Gastroesophageal sphincter (tissue), 4 donors: ENCODE measurements at regions not wholly inside any gene's neighbourhood (a gene's known extent, or its start where the extent isn't known, plus 50 kb on each side); places are given as distances from the start of the nearest gene placed in this dataset.

Experiments used
- ATAC-seq: fragments of 150-250 bp; one replicate; pipeline ENCODE4 v1.9.1; 2016; ENCODE audit warnings: mild to moderate bottlenecking, moderate library complexity
- H3K27ac ChIP-seq, 4 donors: fragments of 200-600 bp; sonication (generic) in 3 of 4; 1 replicate in 3 of 4; 2 replicates in 1 of 4; pipeline ENCODE4 v1.5.1; 2016 to 2019
- H3K27me3 ChIP-seq: fragments of 200-600 bp; sonication (generic); one replicate; pipeline ENCODE4 v1.5.1; 2019
- H3K36me3 ChIP-seq, 2 donors: fragments of 200-600 bp; sonication (generic); one replicate each; pipeline ENCODE4 v1.5.1; 2019; ENCODE audit warnings: control low read depth in 1 of 2
- H3K4me1 ChIP-seq, 3 donors: fragments of 200-600 bp; sonication (generic); 1 replicate in 2 of 3; 2 replicates in 1 of 3; pipeline ENCODE4 v1.5.1; 2016 to 2019; ENCODE audit warnings: control low read depth in 2 of 3
- H3K4me3 ChIP-seq, 2 donors: fragments of 200-600 bp; sonication (generic); one replicate each; pipeline ENCODE4 v1.5.1; 2019; ENCODE audit warnings: mild to moderate bottlenecking in 1 of 2, moderate library complexity in 1 of 2
- H3K9me3 ChIP-seq, 3 donors: fragments of 200-600 bp; sonication (generic); one replicate each; pipeline ENCODE4 v1.5.1; 2017 to 2019; ENCODE audit warnings: control low read depth in 2 of 3
- EP300 ChIP-seq: sonication (generic); formaldehyde crosslinking; IDR thresholded peaks from one replicate; pipeline ENCODE4 v1.6.1; 2017; ENCODE audit warnings: antibody characterized with exemption, mild to moderate bottlenecking
- POLR2A ChIP-seq, 2 donors: fragments of 450-650 bp; IDR thresholded peaks; one replicate each; pipeline ENCODE4 v1.6.1; 2017; ENCODE audit warnings: antibody characterized with exemption in 2 of 2, mild to moderate bottlenecking in 2 of 2, moderate library complexity in 1 of 2
- POLR2AphosphoS5 ChIP-seq: sonication (generic); formaldehyde crosslinking; IDR thresholded peaks from one replicate; pipeline ENCODE4 v1.6.1; 2017; ENCODE audit warnings: antibody characterized with exemption
- WGBS, 2 donors: methylation state at CpG; one replicate each; pipeline ENCODE4 v1.1.5; 2018; ENCODE audit warnings: low coverage in 1 of 2; 5-methylcytosine and 5-hydroxymethylcytosine counted together
- TF ChIP-seq, protein P1 (sequence below), 4 experiments: fragments of 200-600 bp in 2 of 4; fragments of 450-650 bp in 2 of 4; sonication (generic) in 1 of 4; IDR thresholded peaks; one replicate each; pipeline ENCODE4 v1.5.1; 2017 to 2019; ENCODE audit warnings: antibody characterized with exemption in 4 of 4, mild to moderate bottlenecking in 2 of 4, moderate library complexity in 2 of 4

GRCh38 chr5:98563885-98564653, 209.4 kb upstream of the RGMB start:
- peaks cover 0 to 10% (median 0%) of the 10 kb centered on the region in 3 donors for H3K4me1 ChIP-seq
- no peak for ATAC-seq
- no peaks in the 10 kb centered on the region for H3K27me3 ChIP-seq
- H3K36me3 ChIP-seq, result no peaks in the 10 kb centered on the region
- H3K9me3 ChIP-seq, result no peaks in the 10 kb centered on the region
- no peak overlapping the region for H3K27ac ChIP-seq
- 20 to 42% methylated on average over 2 of the region's 2 CpGs for WGBS, 2 donors
- TF ChIP-seq EP300, result no peak
- H3K4me3 ChIP-seq, result no peak overlapping the region

DNA sequence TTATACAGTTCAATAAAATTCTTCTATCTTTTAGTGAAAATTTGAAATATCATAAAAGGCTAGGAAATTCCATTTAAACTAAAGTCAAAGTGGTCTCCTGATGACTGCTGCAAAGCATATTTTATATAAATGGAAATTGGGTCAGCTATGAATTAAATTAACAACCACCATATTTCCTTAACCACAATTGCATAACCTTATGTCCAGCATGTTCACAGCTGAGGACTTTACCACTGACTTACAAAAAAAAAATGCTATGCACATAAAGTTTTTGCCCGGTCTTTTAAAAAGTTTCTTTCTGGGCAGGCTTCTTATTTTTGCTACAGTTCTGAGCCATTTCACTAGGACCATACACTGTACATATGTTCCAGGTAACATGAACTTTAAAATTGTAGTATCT, 208.6 kb upstream of the RGMB start:
- H3K4me3 ChIP-seq, result no peak overlapping the region
- no peak overlapping the region for H3K27ac ChIP-seq
- no peaks in the 10 kb centered on the region for H3K9me3 ChIP-seq
- no peak for ATAC-seq
- H3K36me3 ChIP-seq, result no peaks in the 10 kb centered on the region
- WGBS, 2 donors, result 88 to 100% methylated on average over 1 of the region's 1 CpG
- H3K27me3 ChIP-seq, result no peaks in the 10 kb centered on the region
- TF ChIP-seq, protein P1, sequence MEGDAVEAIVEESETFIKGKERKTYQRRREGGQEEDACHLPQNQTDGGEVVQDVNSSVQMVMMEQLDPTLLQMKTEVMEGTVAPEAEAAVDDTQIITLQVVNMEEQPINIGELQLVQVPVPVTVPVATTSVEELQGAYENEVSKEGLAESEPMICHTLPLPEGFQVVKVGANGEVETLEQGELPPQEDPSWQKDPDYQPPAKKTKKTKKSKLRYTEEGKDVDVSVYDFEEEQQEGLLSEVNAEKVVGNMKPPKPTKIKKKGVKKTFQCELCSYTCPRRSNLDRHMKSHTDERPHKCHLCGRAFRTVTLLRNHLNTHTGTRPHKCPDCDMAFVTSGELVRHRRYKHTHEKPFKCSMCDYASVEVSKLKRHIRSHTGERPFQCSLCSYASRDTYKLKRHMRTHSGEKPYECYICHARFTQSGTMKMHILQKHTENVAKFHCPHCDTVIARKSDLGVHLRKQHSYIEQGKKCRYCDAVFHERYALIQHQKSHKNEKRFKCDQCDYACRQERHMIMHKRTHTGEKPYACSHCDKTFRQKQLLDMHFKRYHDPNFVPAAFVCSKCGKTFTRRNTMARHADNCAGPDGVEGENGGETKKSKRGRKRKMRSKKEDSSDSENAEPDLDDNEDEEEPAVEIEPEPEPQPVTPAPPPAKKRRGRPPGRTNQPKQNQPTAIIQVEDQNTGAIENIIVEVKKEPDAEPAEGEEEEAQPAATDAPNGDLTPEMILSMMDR (IDR thresholded peaks at IDR 0.05), result no peak
- no peak for TF ChIP-seq POLR2A (IDR thresholded peaks at IDR 0.05)
- TF ChIP-seq EP300, result no peak
- TF ChIP-seq POLR2AphosphoS5, result no peak
- H3K4me1 ChIP-seq, result peaks cover 0 to 10% (median 0%) of the 10 kb centered on the region in 3 donors

DNA sequence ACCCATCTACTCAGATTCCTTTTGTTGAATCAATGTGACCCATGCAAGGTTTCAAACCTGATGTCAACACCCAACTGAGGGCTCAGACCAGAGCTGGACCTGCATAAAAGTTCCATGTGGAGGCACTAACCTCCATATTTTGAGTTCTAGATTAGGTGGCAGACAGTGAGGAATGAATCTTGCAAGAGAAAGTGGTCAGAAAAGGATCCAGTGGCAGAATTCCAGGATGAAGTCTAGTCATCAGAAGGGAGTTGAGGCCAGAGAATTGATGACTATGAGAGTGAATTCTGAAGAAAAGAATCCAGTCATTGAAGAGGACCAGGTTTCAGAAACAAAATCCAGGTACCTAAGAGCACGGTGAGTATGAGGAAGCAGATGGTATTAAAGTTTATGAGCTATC, 205.1 kb upstream of the RGMB start:
- no peaks in the 10 kb centered on the region for H3K27me3 ChIP-seq
- no peak for ATAC-seq
- H3K9me3 ChIP-seq, result no peaks in the 10 kb centered on the region
- no peak overlapping the region for H3K4me3 ChIP-seq
- H3K27ac ChIP-seq, result no peak overlapping the region
- no peaks in the 10 kb centered on the region for H3K36me3 ChIP-seq
- TF ChIP-seq POLR2AphosphoS5 (no peak), EP300 (no peak), POLR2A (IDR thresholded peaks at IDR 0.05) (no peak)
- TF ChIP-seq, protein P1 (IDR thresholded peaks at IDR 0.05), result no peak
- WGBS, 2 donors, result 89 to 94% methylated on average over 1 of the region's 1 CpG
- H3K4me1 ChIP-seq, result peaks cover 0 to 10% (median 0%) of the 10 kb centered on the region in 3 donors

GRCh38 chr5:98569288-98569687, 204.2 kb upstream of the RGMB start:
- Histone ChIP-seq H3K36me3 (no peaks in the 10 kb centered on the region), H3K4me3 (no peak overlapping the region), H3K27me3 (no peaks in the 10 kb centered on the region), H3K4me1 (peaks cover 0 to 2% (median 0%) of the 10 kb centered on the region in 3 donors), H3K9me3 (no peaks in the 10 kb centered on the region), H3K27ac (no peak overlapping the region)
- WGBS, 2 donors, result 92 to 94% methylated on average over 3 to 4 of the region's 4 CpGs
- TF ChIP-seq POLR2A (IDR thresholded peaks at IDR 0.05), result no peak
- TF ChIP-seq, protein P1 (IDR thresholded peaks at IDR 0.05), result no peak
- no peak for TF ChIP-seq EP300
- TF ChIP-seq POLR2AphosphoS5, result no peak
- no peak for ATAC-seq

DNA sequence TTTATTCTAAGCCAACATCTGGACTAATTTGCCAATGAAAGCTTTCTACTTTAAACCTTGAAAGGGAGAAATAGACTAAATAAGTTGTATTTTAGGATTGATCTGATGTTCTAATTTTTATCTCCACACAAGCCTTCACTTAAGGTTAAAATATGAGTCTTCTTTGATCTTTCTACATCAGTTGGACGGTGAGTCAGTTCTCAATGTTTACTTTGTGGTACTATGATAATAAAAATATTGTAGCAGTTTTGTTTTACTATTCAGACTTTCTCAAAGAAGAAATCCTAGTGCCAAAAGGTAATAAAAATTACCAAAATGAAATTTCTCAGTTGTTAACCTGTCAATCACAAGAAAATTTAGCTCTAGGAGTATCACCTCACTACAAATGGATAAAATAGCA, 203.5 kb upstream of the RGMB start:
- ATAC-seq, result no peak
- H3K27ac ChIP-seq, result no peak overlapping the region
- no peaks in the 10 kb centered on the region for H3K9me3 ChIP-seq
- no peak overlapping the region for H3K4me3 ChIP-seq
- TF ChIP-seq POLR2AphosphoS5 (no peak), POLR2A (IDR thresholded peaks at IDR 0.05) (no peak)
- TF ChIP-seq, protein P1 (IDR thresholded peaks at IDR 0.05), result no peak
- H3K36me3 ChIP-seq, result no peaks in the 10 kb centered on the region
- H3K4me1 ChIP-seq, result no peaks in the 10 kb centered on the region
- H3K27me3 ChIP-seq, result no peaks in the 10 kb centered on the region
- 0 to 25% methylated on average over 1 of the region's 1 CpG for WGBS, 2 donors
